ENCODE measurements at regions not wholly inside any gene's neighbourhood (a gene's known extent, or its start where the extent isn't known, plus 50 kb on each side); places are given as distances from the start of the nearest gene placed in this dataset.

DNA sequence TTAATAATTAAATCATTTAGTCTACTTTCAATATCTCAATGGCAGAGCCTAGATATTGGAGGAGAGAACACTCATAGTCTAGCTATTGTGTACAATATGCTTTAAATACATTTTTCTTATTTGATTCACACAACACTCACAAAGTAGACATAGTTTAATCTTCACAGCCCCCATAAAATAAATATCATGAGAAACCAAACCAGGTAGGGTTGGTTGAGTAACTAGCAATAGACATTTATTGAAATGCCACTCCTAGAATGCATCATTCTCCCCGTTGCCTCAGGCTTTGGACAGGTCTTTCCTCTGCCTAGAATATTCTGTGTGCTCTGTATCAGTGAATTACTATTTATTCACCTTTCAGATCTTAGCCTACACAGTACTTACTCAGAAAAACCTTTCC is 141.9 kb downstream of the CEMIP2 start:
- H3K4me3 ChIP-seq (ENCODE audit: low read depth, low read length): no peak overlapping the region
- no peak for TF ChIP-seq POLR2A (IDR thresholded peaks at IDR 0.05; ENCODE audit: extremely low read depth, insufficient read length)
- TF ChIP-seq, protein P1, sequence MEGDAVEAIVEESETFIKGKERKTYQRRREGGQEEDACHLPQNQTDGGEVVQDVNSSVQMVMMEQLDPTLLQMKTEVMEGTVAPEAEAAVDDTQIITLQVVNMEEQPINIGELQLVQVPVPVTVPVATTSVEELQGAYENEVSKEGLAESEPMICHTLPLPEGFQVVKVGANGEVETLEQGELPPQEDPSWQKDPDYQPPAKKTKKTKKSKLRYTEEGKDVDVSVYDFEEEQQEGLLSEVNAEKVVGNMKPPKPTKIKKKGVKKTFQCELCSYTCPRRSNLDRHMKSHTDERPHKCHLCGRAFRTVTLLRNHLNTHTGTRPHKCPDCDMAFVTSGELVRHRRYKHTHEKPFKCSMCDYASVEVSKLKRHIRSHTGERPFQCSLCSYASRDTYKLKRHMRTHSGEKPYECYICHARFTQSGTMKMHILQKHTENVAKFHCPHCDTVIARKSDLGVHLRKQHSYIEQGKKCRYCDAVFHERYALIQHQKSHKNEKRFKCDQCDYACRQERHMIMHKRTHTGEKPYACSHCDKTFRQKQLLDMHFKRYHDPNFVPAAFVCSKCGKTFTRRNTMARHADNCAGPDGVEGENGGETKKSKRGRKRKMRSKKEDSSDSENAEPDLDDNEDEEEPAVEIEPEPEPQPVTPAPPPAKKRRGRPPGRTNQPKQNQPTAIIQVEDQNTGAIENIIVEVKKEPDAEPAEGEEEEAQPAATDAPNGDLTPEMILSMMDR (IDR thresholded peaks at IDR 0.05; ENCODE audit: low read depth, low read length): no peak
- TF ChIP-seq, protein P2, sequence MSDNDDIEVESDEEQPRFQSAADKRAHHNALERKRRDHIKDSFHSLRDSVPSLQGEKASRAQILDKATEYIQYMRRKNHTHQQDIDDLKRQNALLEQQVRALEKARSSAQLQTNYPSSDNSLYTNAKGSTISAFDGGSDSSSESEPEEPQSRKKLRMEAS (IDR thresholded peaks at IDR 0.05; ENCODE audit: low read depth, low read length): no peak
- no peak for DNase-seq (ENCODE audit: low read depth)

DNA sequence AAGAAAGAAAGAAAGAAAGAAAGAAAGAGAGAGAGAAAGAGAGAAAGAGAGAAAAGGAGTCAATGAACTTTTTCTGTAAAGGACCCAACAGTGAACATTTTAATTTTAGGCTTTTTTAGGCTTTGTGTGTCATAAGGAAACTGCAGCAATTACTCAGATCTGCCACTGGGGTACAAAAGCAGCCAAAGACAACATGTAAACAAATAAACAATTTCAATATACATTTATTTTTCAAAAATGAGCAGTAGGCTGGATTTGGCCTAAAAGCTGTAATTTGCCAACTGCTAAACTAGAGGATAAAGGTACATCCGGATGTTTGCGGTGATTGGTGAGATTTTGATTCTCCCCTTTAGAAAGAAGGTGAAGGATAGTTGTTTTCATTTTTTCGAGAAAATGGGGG is 143.6 kb downstream of the CEMIP2 start:
- no peak overlapping the region for H3K4me3 ChIP-seq (ENCODE audit: low read depth, low read length)
- DNase-seq (ENCODE audit: low read depth): no peak
- TF ChIP-seq POLR2A (IDR thresholded peaks at IDR 0.05; ENCODE audit: extremely low read depth, insufficient read length): no peak
- TF ChIP-seq, protein P2 (IDR thresholded peaks at IDR 0.05; ENCODE audit: low read depth, low read length): no peak
- no peak for TF ChIP-seq MYC (IDR thresholded peaks at IDR 0.05; ENCODE audit: low read depth, low read length)
- TF ChIP-seq, protein P1 (IDR thresholded peaks at IDR 0.05; ENCODE audit: low read depth, low read length): no peak

DNA sequence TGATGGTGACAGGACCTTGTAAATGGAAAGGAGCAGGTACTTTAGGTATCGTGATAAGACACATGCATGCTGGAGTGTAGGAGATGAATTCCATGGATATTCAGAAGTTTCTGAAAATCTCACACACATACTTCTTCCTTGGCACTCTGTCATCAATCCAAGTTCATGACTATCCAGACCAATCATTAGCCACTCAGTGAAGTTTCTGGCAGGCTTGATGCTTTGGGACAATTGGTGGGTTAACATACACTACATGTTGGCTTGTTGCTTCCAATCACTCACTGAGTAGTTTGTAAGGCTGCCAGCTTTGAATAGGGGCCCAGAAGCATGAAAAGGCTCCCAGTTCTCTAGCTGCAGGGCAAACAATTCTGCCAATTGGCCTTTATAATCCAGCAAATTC is 147.6 kb downstream of the CEMIP2 start:
- no peak overlapping the region for H3K4me3 ChIP-seq (ENCODE audit: low read depth, low read length)
- TF ChIP-seq, protein P2 (IDR thresholded peaks at IDR 0.05; ENCODE audit: low read depth, low read length): no peak
- no peak for TF ChIP-seq MYC (IDR thresholded peaks at IDR 0.05; ENCODE audit: low read depth, low read length)
- no peak for DNase-seq (ENCODE audit: low read depth)

DNA sequence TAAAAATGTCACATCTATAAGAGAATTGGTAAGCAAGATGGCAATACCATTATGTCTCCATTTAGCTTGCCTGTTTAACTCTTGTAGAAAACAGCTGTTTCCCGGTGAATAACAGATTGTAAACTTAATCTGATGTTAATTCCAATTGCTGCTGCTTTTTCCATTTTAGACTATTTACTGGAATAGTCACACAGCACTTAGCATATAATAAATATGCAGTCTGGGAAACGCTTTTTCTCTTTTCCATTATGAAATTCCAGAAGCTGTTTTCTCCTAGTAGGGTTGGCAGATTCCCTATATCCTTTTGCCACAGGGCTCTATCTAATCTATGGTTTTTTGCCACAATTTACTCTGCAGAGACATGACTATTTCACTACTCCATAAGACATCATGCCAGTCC is 148.0 kb downstream of the CEMIP2 start:
- no peak for DNase-seq (ENCODE audit: low read depth)
- no peak overlapping the region for H3K4me3 ChIP-seq (ENCODE audit: low read depth, low read length)
- TF ChIP-seq POLR2A (IDR thresholded peaks at IDR 0.05; ENCODE audit: extremely low read depth, insufficient read length) (no peak), MYC (IDR thresholded peaks at IDR 0.05; ENCODE audit: low read depth, low read length) (no peak)
- TF ChIP-seq, protein P1 (IDR thresholded peaks at IDR 0.05; ENCODE audit: low read depth, low read length): no peak
- TF ChIP-seq, protein P2 (IDR thresholded peaks at IDR 0.05; ENCODE audit: low read depth, low read length): no peak

DNA sequence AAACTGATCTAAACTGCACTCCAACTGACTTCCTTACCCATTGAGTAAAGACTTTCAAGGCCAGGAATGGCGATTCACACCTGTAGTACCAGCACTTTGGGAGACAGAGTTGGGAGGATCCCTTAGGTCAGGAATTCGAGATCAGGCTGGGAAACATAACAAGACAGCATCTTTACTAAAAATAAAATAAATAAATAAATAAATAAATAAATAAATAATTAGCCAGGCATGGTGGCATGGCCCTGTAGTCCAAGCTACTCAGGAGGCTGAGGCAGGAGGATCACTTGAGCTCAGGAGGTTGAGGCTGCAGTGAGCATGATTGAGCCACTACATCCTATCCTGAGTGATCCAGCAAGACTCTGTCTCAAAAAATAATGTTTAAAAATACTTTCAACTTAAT is 148.4 kb downstream of the CEMIP2 start:
- TF ChIP-seq, protein P2 (IDR thresholded peaks at IDR 0.05; ENCODE audit: low read depth, low read length): no peak
- TF ChIP-seq POLR2A (IDR thresholded peaks at IDR 0.05; ENCODE audit: extremely low read depth, insufficient read length) (no peak), MYC (IDR thresholded peaks at IDR 0.05; ENCODE audit: low read depth, low read length) (no peak)
- TF ChIP-seq, protein P1 (IDR thresholded peaks at IDR 0.05; ENCODE audit: low read depth, low read length): no peak
- no peak overlapping the region for H3K4me3 ChIP-seq (ENCODE audit: low read depth, low read length)
- DNase-seq (ENCODE audit: low read depth): no peak

DNA sequence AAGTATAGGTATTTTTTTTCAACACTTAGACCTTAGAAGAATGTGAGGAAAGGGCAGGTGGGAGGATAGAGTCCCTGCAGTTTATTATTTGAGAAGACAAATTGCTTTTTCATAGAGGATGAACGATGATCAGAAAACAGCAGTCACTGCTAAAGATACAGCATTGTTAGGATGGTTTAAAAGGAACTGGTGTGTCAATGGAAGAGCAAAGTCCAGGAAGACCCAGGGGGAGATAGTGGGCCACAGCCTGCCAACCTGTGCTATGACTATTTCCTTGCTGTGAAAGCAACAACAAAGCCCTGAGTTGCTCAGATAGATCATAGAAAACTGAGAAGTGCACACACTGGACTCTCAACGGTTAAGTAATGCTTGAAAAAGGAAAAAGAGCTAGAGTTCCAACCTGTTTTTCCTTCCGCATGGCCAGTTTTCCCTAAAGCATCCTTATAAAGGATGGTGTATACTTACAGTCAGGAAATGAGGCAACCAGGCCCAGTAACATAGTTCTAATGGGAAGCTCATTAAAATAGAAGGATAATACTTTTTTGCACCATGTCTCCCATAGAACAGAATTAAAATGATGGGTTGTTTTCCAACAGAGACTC is 153.8 kb downstream of the CEMIP2 start:
- H3K4me3 ChIP-seq (ENCODE audit: low read depth, low read length): no peak overlapping the region
- DNase-seq (ENCODE audit: low read depth): no peak
- TF ChIP-seq POLR2A (IDR thresholded peaks at IDR 0.05; ENCODE audit: extremely low read depth, insufficient read length): no peak
- TF ChIP-seq, protein P1 (IDR thresholded peaks at IDR 0.05; ENCODE audit: low read depth, low read length): no peak
- TF ChIP-seq MYC (IDR thresholded peaks at IDR 0.05; ENCODE audit: low read depth, low read length): no peak
- TF ChIP-seq, protein P2 (IDR thresholded peaks at IDR 0.05; ENCODE audit: low read depth, low read length): no peak

Data from NB4 (cell line).